ENCODE measurements at regions not wholly inside any gene's neighbourhood (a gene's known extent, or its start where the extent isn't known, plus 50 kb on each side); places are given as distances from the start of the nearest gene placed in this dataset.
"Not testable (repeated sequence)": the region's sequence is repeated elsewhere in the genome, so short reads cannot be mapped to it uniquely, and the experiment has no call there.

GRCh38 chr13:86253497-86253896, 454.3 kb upstream of the SLITRK6 start:
- H3K4me1 Mint-ChIP-seq; H3K9me3 Mint-ChIP-seq; ATAC-seq; H3K36me3 Mint-ChIP-seq; H3K4me3 Mint-ChIP-seq; CTCF ChIA-PET; POLR2A ChIA-PET; H3K27me3 Mint-ChIP-seq (ENCODE audit: low read depth); H3K27ac Mint-ChIP-seq; DNase-seq (ENCODE audit: low spot score): not testable (repeated sequence)

- H3K4me3 Mint-ChIP-seq; CTCF ChIA-PET; DNase-seq (ENCODE audit: low spot score); H3K27me3 Mint-ChIP-seq (ENCODE audit: low read depth); H3K36me3 Mint-ChIP-seq; H3K4me1 Mint-ChIP-seq; H3K9me3 Mint-ChIP-seq; POLR2A ChIA-PET; ATAC-seq; H3K27ac Mint-ChIP-seq: not testable (repeated sequence)
Measured at GRCh38 chr13:86255820-86256219, 456.6 kb upstream of the SLITRK6 start.

- CTCF ChIA-PET: no interaction called here
Measured at GRCh38 chr13:86269511-86269910, 470.3 kb upstream of the SLITRK6 start.

More at GRCh38 chr13:86269511-86269910, 470.3 kb upstream of the SLITRK6 start:
- POLR2A ChIA-PET: no interaction called here
- Mint-ChIP-seq H3K9me3 (peaks cover 9% of the 10 kb centered on the region; the same call in 1 of the 2 replicates), H3K4me1 (no peaks in the 10 kb centered on the region), H3K27ac (no peak overlapping the region), H3K27me3 (ENCODE audit: low read depth) (no peaks in the 10 kb centered on the region), H3K4me3 (no peak overlapping the region), H3K36me3 (peaks cover under 1% of the 10 kb centered on the region; the same call in 1 of the 2 replicates)
- no peak for TF ChIP-seq PREB (CRISPR knock-in tag; IDR thresholded peaks at IDR 0.05; ENCODE audit: borderline replicate concordance)
- TF ChIP-seq ZNF532 (CRISPR knock-in tag; IDR thresholded peaks at IDR 0.05; ENCODE audit: borderline replicate concordance): no peak
- TF ChIP-seq USF2 (CRISPR knock-in tag; IDR thresholded peaks at IDR 0.05): no peak
- TF ChIP-seq USF1 (CRISPR knock-in tag; IDR thresholded peaks at IDR 0.05): no peak
- no peak for TF ChIP-seq CBFB (CRISPR knock-in tag; IDR thresholded peaks at IDR 0.05; ENCODE audit: low read depth)
- no peak for TF ChIP-seq ZSCAN18 (CRISPR knock-in tag; IDR thresholded peaks at IDR 0.05)
- TF ChIP-seq ZNF138 (CRISPR knock-in tag; conservative IDR thresholded peaks at IDR 0.05): no peak
- no peak for DNase-seq (ENCODE audit: low spot score)
- ATAC-seq: no peak

All from WTC11 (cell line).